Stimulated activated CD4-positive, alpha-beta T cell treated with anti-CD3 and anti-CD28 coated beads, TNF-alpha, amount 100 ng/mL, for 24 hours (primary cell): ENCODE measurements at regions not wholly inside any gene's neighbourhood (a gene's known extent, or its start where the extent isn't known, plus 50 kb on each side); places are given as distances from the start of the nearest gene placed in this dataset.
"Not testable (repeated sequence)": the region's sequence is repeated elsewhere in the genome, so short reads cannot be mapped to it uniquely, and the experiment has no call there.

Experiments
- DNase-seq, 3 experiments: peaks; one replicate each; pipeline ENCODE4 v3.0.0-alpha.2; 2020; ENCODE audit warnings: low read depth in 3 of 3

- DNase-seq = no peak
These were observed 330.2 kb upstream of the F9 start for GRCh38 chrX:139200346-139200745.

- DNase-seq = no peak
These were observed 330.6 kb upstream of the F9 start for GRCh38 chrX:139199933-139200332.

GRCh38 chrX:139198936-139199335, 331.6 kb upstream of the F9 start:
- DNase-seq = no peak

- DNase-seq = no peak
These were observed 333.6 kb upstream of the F9 start for GRCh38 chrX:139196890-139197289.

- no peak for DNase-seq
These were observed 335.8 kb upstream of the F9 start for GRCh38 chrX:139194571-139195280.

GRCh38 chrX:139192386-139192961, 338.1 kb upstream of the F9 start:
- no peak for DNase-seq

- no peak for DNase-seq
These were observed 338.7 kb upstream of the F9 start for GRCh38 chrX:139191746-139192385.

GRCh38 chrX:139191286-139191685, 339.3 kb upstream of the F9 start:
- DNase-seq = no peak

GRCh38 chrX:139187738-139188137, 342.8 kb upstream of the F9 start:
- DNase-seq = no peak

GRCh38 chrX:139186991-139187390, 343.5 kb upstream of the F9 start:
- no peak for DNase-seq

GRCh38 chrX:139179592-139179991, 350.9 kb upstream of the F9 start:
- no peak for DNase-seq

- DNase-seq = no peak
These were observed 351.6 kb upstream of the F9 start for GRCh38 chrX:139178980-139179379.

GRCh38 chrX:139172731-139173130, 357.8 kb upstream of the F9 start:
- no peak for DNase-seq

- no peak for DNase-seq
These were observed 359.9 kb upstream of the F9 start for GRCh38 chrX:139170526-139171173.

- DNase-seq = no peak
These were observed 363.3 kb upstream of the F9 start for GRCh38 chrX:139167282-139167681.

- no peak for DNase-seq
These were observed 372.3 kb upstream of the F9 start for GRCh38 chrX:139158256-139158655.

- no peak for DNase-seq
These were observed 374.2 kb upstream of the F9 start for GRCh38 chrX:139156356-139156755.

GRCh38 chrX:139146625-139147024, 383.9 kb upstream of the F9 start:
- not testable (repeated sequence) for DNase-seq

- no peak for DNase-seq
These were observed 389.2 kb upstream of the F9 start for GRCh38 chrX:139141370-139141769.

- no peak for DNase-seq
These were observed 396.2 kb upstream of the F9 start for GRCh38 chrX:139134316-139134715.

- no peak for DNase-seq
These were observed 404.0 kb upstream of the F9 start for GRCh38 chrX:139126493-139126892.

GRCh38 chrX:139125916-139126315, 404.6 kb upstream of the F9 start:
- DNase-seq = no peak
